KMS-11 (cell line): ENCODE measurements at regions not wholly inside any gene's neighbourhood (a gene's known extent, or its start where the extent isn't known, plus 50 kb on each side); places are given as distances from the start of the nearest gene placed in this dataset.

Source experiments
- H2AFZ ChIP-seq: fragments of 200-600 bp; sonication (generic); 2 replicates; pipeline ENCODE4 v1.6.1; 2016; ENCODE audit warnings: antibody characterized with exemption, mixed run types, low read depth
- H3K27ac ChIP-seq: fragments of 200-600 bp; sonication (generic); 2 replicates; pipeline ENCODE4 v1.6.1; 2016; ENCODE audit warnings: mild to moderate bottlenecking, mixed run types
- H3K27me3 ChIP-seq: fragments of 200-600 bp; sonication (generic); 2 replicates; pipeline ENCODE4 v1.6.1; 2017; ENCODE audit warnings: mild to moderate bottlenecking, low read depth, mixed run types, moderate library complexity; ENCODE audit not compliant: insufficient read depth
- H3K36me3 ChIP-seq: fragments of 200-600 bp; sonication (generic); 2 replicates; pipeline ENCODE4 v1.6.1; 2017; ENCODE audit warnings: mild to moderate bottlenecking, mixed run types; ENCODE audit not compliant: insufficient read depth
- H3K4me1 ChIP-seq: fragments of 200-600 bp; sonication (generic); 2 replicates; pipeline ENCODE4 v1.6.1; 2016; ENCODE audit warnings: mild to moderate bottlenecking, low read depth, mixed run types; ENCODE audit not compliant: poor library complexity, severe bottlenecking
- H3K4me2 ChIP-seq: fragments of 200-600 bp; sonication (generic); 2 replicates; pipeline ENCODE4 v1.7.0; 2016; ENCODE audit warnings: mild to moderate bottlenecking, mixed run types
- H3K4me3 ChIP-seq: fragments of 200-600 bp; sonication (generic); IDR thresholded peaks from 2 replicates; pipeline ENCODE4 v1.6.1; 2017; ENCODE audit warnings: low read depth, low read length, mixed read lengths; ENCODE audit not compliant: insufficient read depth
- H3K79me2 ChIP-seq: fragments of 200-600 bp; sonication (generic); 2 replicates; pipeline ENCODE4 v1.6.1; 2016; ENCODE audit warnings: low read depth, mixed run types; ENCODE audit not compliant: insufficient read depth
- H3K9ac ChIP-seq: fragments of 200-600 bp; sonication (generic); 2 replicates; pipeline ENCODE4 v1.6.1; 2016; ENCODE audit warnings: mild to moderate bottlenecking, mixed run types
- H4K20me1 ChIP-seq: fragments of 200-600 bp; sonication (generic); 2 replicates; pipeline ENCODE4 v1.6.1; 2016; ENCODE audit warnings: mild to moderate bottlenecking, mixed run types; ENCODE audit not compliant: insufficient read depth
- TF ChIP-seq, protein P1 (sequence below): fragments of 200-600 bp; sonication (generic); conservative IDR thresholded peaks from 2 replicates; pipeline ENCODE4 v1.6.1; 2017; ENCODE audit warnings: low read depth, mild to moderate bottlenecking, antibody characterized with exemption, low read length, moderate library complexity, mixed read lengths

DNA sequence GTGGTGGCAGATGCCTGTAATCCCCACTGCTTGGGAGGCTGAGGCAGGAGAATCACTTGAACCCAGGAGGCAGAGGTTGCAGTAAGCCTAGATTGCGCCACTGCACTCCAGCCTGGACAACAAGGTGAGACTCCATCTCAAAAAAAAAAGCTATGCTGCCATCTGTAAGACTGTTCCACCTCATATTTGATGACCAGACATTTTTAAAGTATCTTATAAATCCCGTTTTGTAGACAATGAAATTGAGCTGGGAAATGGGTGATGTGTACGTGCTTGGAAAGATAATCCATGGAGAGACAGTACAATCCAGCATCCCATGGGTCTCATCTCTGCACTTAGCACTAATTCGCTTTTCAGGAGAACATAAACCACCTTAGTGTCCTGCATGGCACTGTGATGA lies 126.5 kb upstream of the ATP5MC3 start:
- no peak overlapping the region for H2AFZ ChIP-seq
- no peaks in the 10 kb centered on the region for H4K20me1 ChIP-seq
- peaks cover 6% of the 10 kb centered on the region for H3K4me1 ChIP-seq
- H3K79me2 ChIP-seq, result no peaks in the 10 kb centered on the region
- H3K27me3 ChIP-seq, result no peaks in the 10 kb centered on the region
- H3K27ac ChIP-seq, result no peak overlapping the region
- no peak overlapping the region for H3K4me3 ChIP-seq
- H3K4me2 ChIP-seq, result no peak overlapping the region
- TF ChIP-seq, protein P1, sequence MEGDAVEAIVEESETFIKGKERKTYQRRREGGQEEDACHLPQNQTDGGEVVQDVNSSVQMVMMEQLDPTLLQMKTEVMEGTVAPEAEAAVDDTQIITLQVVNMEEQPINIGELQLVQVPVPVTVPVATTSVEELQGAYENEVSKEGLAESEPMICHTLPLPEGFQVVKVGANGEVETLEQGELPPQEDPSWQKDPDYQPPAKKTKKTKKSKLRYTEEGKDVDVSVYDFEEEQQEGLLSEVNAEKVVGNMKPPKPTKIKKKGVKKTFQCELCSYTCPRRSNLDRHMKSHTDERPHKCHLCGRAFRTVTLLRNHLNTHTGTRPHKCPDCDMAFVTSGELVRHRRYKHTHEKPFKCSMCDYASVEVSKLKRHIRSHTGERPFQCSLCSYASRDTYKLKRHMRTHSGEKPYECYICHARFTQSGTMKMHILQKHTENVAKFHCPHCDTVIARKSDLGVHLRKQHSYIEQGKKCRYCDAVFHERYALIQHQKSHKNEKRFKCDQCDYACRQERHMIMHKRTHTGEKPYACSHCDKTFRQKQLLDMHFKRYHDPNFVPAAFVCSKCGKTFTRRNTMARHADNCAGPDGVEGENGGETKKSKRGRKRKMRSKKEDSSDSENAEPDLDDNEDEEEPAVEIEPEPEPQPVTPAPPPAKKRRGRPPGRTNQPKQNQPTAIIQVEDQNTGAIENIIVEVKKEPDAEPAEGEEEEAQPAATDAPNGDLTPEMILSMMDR, result no peak
- H3K36me3 ChIP-seq, result no peaks in the 10 kb centered on the region
- no peak overlapping the region for H3K9ac ChIP-seq

DNA sequence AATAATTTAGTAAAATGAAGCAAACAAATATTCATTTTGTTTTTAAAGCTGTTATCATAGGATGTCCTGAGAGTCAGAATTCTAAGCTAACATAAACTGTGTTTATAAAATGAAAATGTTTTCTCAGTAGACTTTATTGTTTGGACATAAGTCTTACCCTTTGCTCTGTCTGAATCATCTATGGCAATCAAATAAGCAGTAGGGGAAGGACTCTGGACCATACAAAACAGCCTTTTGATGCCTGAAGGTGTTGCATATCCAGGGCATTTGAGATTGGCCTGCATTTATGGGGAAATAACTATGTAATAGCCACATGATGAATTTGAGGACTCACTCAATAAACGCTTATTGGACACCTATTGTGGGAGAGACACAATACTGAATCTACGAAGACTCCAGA lies 123.0 kb upstream of the ATP5MC3 start:
- Histone ChIP-seq H3K27me3 (no peaks in the 10 kb centered on the region), H3K79me2 (no peaks in the 10 kb centered on the region), H4K20me1 (no peaks in the 10 kb centered on the region), H2AFZ (no peak overlapping the region), H3K4me1 (no peaks in the 10 kb centered on the region), H3K27ac (no peak overlapping the region), H3K36me3 (no peaks in the 10 kb centered on the region), H3K9ac (no peak overlapping the region), H3K4me2 (no peak overlapping the region), H3K4me3 (no peak overlapping the region)
- TF ChIP-seq, protein P1, result no peak

DNA sequence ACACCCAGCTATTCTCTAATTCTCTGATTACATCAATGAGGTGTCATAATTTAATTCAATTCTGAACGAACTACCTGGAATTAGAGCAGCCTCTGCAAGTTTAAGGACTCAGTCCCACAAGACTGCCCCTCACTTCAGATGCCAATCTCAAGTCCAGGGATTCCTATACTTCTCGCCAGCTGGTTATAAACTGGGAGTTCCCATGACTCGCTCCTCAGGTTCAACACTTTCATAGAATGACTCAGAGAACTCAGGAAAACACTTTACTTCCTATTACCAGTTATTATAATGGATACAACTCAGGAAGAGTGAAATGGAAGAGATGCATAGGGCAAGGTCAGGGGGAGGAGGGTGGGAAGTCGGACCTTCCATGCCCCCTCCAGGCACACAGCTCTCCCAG lies 112.3 kb upstream of the ATP5MC3 start:
- no peak overlapping the region for H2AFZ ChIP-seq
- H3K36me3 ChIP-seq, result no peaks in the 10 kb centered on the region
- TF ChIP-seq, protein P1, result no peak
- H3K4me1 ChIP-seq, result no peaks in the 10 kb centered on the region
- no peaks in the 10 kb centered on the region for H3K27me3 ChIP-seq
- no peak overlapping the region for H3K4me3 ChIP-seq
- no peak overlapping the region for H3K9ac ChIP-seq
- no peaks in the 10 kb centered on the region for H3K79me2 ChIP-seq
- H4K20me1 ChIP-seq, result no peaks in the 10 kb centered on the region
- H3K4me2 ChIP-seq, result no peak overlapping the region
- no peak overlapping the region for H3K27ac ChIP-seq

DNA sequence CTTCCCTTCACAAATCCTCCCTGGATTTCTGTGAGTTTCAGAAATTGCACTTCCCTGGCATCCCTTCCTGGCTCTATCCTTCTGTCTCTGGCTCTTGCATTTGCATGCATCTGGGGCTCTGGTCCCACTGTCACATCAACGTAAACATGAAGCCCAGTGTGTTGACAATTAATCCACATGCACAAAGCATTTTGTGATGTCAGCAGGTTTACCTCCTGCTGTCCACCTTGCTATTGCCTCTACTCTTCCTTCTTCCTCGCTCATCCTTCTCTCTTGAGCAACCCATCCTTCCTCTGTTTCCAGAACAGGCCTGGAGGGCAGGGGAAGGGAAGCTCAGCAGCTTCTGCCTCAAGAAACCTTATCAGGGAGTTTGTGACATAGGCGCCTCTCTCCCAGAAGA lies 111.7 kb upstream of the ATP5MC3 start:
- Histone ChIP-seq H3K4me3 (no peak overlapping the region), H3K27ac (no peak overlapping the region), H3K36me3 (no peaks in the 10 kb centered on the region), H3K4me2 (no peak overlapping the region), H3K79me2 (no peaks in the 10 kb centered on the region), H2AFZ (no peak overlapping the region), H3K27me3 (no peaks in the 10 kb centered on the region), H3K4me1 (no peaks in the 10 kb centered on the region), H3K9ac (no peak overlapping the region), H4K20me1 (no peaks in the 10 kb centered on the region)
- TF ChIP-seq, protein P1, result no peak

DNA sequence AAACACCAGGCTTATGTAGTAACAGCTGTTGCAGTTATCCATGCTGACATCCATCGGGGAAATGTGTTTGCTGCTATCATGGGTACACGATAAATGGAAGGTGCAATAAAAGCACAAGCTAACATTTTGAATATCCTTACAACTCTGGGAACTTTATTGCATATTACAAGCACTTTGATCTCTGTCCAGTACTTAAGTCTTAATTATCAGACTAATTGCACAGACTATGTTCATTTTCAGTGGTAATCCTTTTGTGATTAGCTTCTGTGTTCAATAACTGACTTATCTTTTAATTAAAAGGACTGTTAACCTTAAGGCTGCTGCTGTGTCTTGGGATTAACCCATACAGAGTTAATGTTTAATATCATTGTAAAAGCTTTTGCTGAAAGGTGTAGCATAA lies 101.4 kb upstream of the ATP5MC3 start:
- Histone ChIP-seq H3K4me1 (no peaks in the 10 kb centered on the region), H2AFZ (no peak overlapping the region), H4K20me1 (no peaks in the 10 kb centered on the region), H3K79me2 (no peaks in the 10 kb centered on the region), H3K9ac (no peak overlapping the region), H3K27ac (no peak overlapping the region), H3K36me3 (no peaks in the 10 kb centered on the region), H3K4me3 (no peak overlapping the region), H3K27me3 (no peaks in the 10 kb centered on the region), H3K4me2 (no peak overlapping the region)
- TF ChIP-seq, protein P1, result no peak
